ENCODE measurements at regions not wholly inside any gene's neighbourhood (a gene's known extent, or its start where the extent isn't known, plus 50 kb on each side); places are given as distances from the start of the nearest gene placed in this dataset.
"Not testable (repeated sequence)": the region's sequence is repeated elsewhere in the genome, so short reads cannot be mapped to it uniquely, and the experiment has no call there.

- Histone ChIP-seq H3K9ac (ENCODE audit: low read length) (no peak overlapping the region), H3K4me1 (ENCODE audit: control insufficient read depth, insufficient read depth, low read length) (no peaks in the 10 kb centered on the region), H3K4me3 (ENCODE audit: low read length) (no peak overlapping the region), H3K9me3 (ENCODE audit: control insufficient read depth, low read length) (no peaks in the 10 kb centered on the region), H3K27me3 (replicated peaks; ENCODE audit: control insufficient read depth, insufficient read depth, low read length) (no peaks in the 10 kb centered on the region), H3K36me3 (ENCODE audit: control insufficient read depth, insufficient read depth, low read length, severe bottlenecking) (no peaks in the 10 kb centered on the region)
- no peak for DNase-seq (ENCODE audit: low read depth)
Measured at GRCh38 chr6:67935976-67936477, 699.1 kb upstream of the ADGRB3 start.

GRCh38 chr6:67933278-67933677 lies 701.8 kb upstream of the ADGRB3 start:
- DNase-seq (ENCODE audit: low read depth) = no peak
- H3K9me3 ChIP-seq (ENCODE audit: control insufficient read depth, low read length) = no peaks in the 10 kb centered on the region
- H3K4me3 ChIP-seq (ENCODE audit: low read length) = no peak overlapping the region
- H3K9ac ChIP-seq (ENCODE audit: low read length) = no peak overlapping the region
- no peaks in the 10 kb centered on the region for H3K36me3 ChIP-seq (ENCODE audit: control insufficient read depth, insufficient read depth, low read length, severe bottlenecking)
- no peaks in the 10 kb centered on the region for H3K4me1 ChIP-seq (ENCODE audit: control insufficient read depth, insufficient read depth, low read length)
- no peaks in the 10 kb centered on the region for H3K27me3 ChIP-seq (replicated peaks; ENCODE audit: control insufficient read depth, insufficient read depth, low read length)

GRCh38 chr6:67922588-67922987 lies 712.5 kb upstream of the ADGRB3 start:
- H3K9ac ChIP-seq (ENCODE audit: low read length); H3K4me3 ChIP-seq (ENCODE audit: low read length); H3K36me3 ChIP-seq (ENCODE audit: control insufficient read depth, insufficient read depth, low read length, severe bottlenecking); H3K27me3 ChIP-seq (replicated peaks; ENCODE audit: control insufficient read depth, insufficient read depth, low read length); H3K9me3 ChIP-seq (ENCODE audit: control insufficient read depth, low read length); H3K4me1 ChIP-seq (ENCODE audit: control insufficient read depth, insufficient read depth, low read length); DNase-seq (ENCODE audit: low read depth): not testable (repeated sequence)

- not testable (repeated sequence) for H3K27me3 ChIP-seq (replicated peaks; ENCODE audit: control insufficient read depth, insufficient read depth, low read length); H3K4me3 ChIP-seq (ENCODE audit: low read length); DNase-seq (ENCODE audit: low read depth); H3K9me3 ChIP-seq (ENCODE audit: control insufficient read depth, low read length); H3K36me3 ChIP-seq (ENCODE audit: control insufficient read depth, insufficient read depth, low read length, severe bottlenecking); H3K9ac ChIP-seq (ENCODE audit: low read length); H3K4me1 ChIP-seq (ENCODE audit: control insufficient read depth, insufficient read depth, low read length)
Measured at GRCh38 chr6:67920040-67920439, 715.0 kb upstream of the ADGRB3 start.

GRCh38 chr6:67916399-67916798 lies 718.7 kb upstream of the ADGRB3 start:
- H3K27me3 ChIP-seq (replicated peaks; ENCODE audit: control insufficient read depth, insufficient read depth, low read length) = no peaks in the 10 kb centered on the region
- DNase-seq (ENCODE audit: low read depth) = peak; percentile 33
- H3K4me3 ChIP-seq (ENCODE audit: low read length) = no peak overlapping the region
- no peaks in the 10 kb centered on the region for H3K4me1 ChIP-seq (ENCODE audit: control insufficient read depth, insufficient read depth, low read length)
- H3K9ac ChIP-seq (ENCODE audit: low read length) = no peak overlapping the region
- H3K9me3 ChIP-seq (ENCODE audit: control insufficient read depth, low read length) = no peaks in the 10 kb centered on the region
- H3K36me3 ChIP-seq (ENCODE audit: control insufficient read depth, insufficient read depth, low read length, severe bottlenecking) = no peaks in the 10 kb centered on the region

GRCh38 chr6:67914419-67914818 lies 720.7 kb upstream of the ADGRB3 start:
- Histone ChIP-seq H3K9ac (ENCODE audit: low read length) (no peak overlapping the region), H3K27me3 (replicated peaks; ENCODE audit: control insufficient read depth, insufficient read depth, low read length) (no peaks in the 10 kb centered on the region)
- DNase-seq (ENCODE audit: low read depth) = no peak

GRCh38 chr6:67909354-67909753 lies 725.7 kb upstream of the ADGRB3 start:
- DNase-seq (ENCODE audit: low read depth) = no peak
- H3K4me3 ChIP-seq (ENCODE audit: low read length) = no peak overlapping the region
- H3K9ac ChIP-seq (ENCODE audit: low read length) = no peak overlapping the region
- H3K4me1 ChIP-seq (ENCODE audit: control insufficient read depth, insufficient read depth, low read length) = no peaks in the 10 kb centered on the region
- no peaks in the 10 kb centered on the region for H3K9me3 ChIP-seq (ENCODE audit: control insufficient read depth, low read length)
- H3K36me3 ChIP-seq (ENCODE audit: control insufficient read depth, insufficient read depth, low read length, severe bottlenecking) = no peaks in the 10 kb centered on the region
- H3K27me3 ChIP-seq (replicated peaks; ENCODE audit: control insufficient read depth, insufficient read depth, low read length) = no peaks in the 10 kb centered on the region

More at GRCh38 chr6:67914419-67914818, 720.7 kb upstream of the ADGRB3 start:
- Histone ChIP-seq H3K9me3 (ENCODE audit: control insufficient read depth, low read length) (no peaks in the 10 kb centered on the region), H3K4me3 (ENCODE audit: low read length) (no peak overlapping the region), H3K4me1 (ENCODE audit: control insufficient read depth, insufficient read depth, low read length) (no peaks in the 10 kb centered on the region), H3K36me3 (ENCODE audit: control insufficient read depth, insufficient read depth, low read length, severe bottlenecking) (no peaks in the 10 kb centered on the region)

- no peaks in the 10 kb centered on the region for H3K36me3 ChIP-seq (ENCODE audit: control insufficient read depth, insufficient read depth, low read length, severe bottlenecking)
- no peaks in the 10 kb centered on the region for H3K9me3 ChIP-seq (ENCODE audit: control insufficient read depth, low read length)
- no peaks in the 10 kb centered on the region for H3K27me3 ChIP-seq (replicated peaks; ENCODE audit: control insufficient read depth, insufficient read depth, low read length)
- H3K4me1 ChIP-seq (ENCODE audit: control insufficient read depth, insufficient read depth, low read length) = no peaks in the 10 kb centered on the region
- DNase-seq (ENCODE audit: low read depth) = no peak
- H3K9ac ChIP-seq (ENCODE audit: low read length) = no peak overlapping the region
- H3K4me3 ChIP-seq (ENCODE audit: low read length) = no peak overlapping the region
Measured at GRCh38 chr6:67908379-67908778, 726.7 kb upstream of the ADGRB3 start.

GRCh38 chr6:67904735-67905134 lies 730.3 kb upstream of the ADGRB3 start:
- H3K4me3 ChIP-seq (ENCODE audit: low read length); DNase-seq (ENCODE audit: low read depth); H3K27me3 ChIP-seq (replicated peaks; ENCODE audit: control insufficient read depth, insufficient read depth, low read length); H3K9me3 ChIP-seq (ENCODE audit: control insufficient read depth, low read length); H3K4me1 ChIP-seq (ENCODE audit: control insufficient read depth, insufficient read depth, low read length); H3K9ac ChIP-seq (ENCODE audit: low read length); H3K36me3 ChIP-seq (ENCODE audit: control insufficient read depth, insufficient read depth, low read length, severe bottlenecking): not testable (repeated sequence)

GRCh38 chr6:67898875-67899274 lies 736.2 kb upstream of the ADGRB3 start:
- H3K9ac ChIP-seq (ENCODE audit: low read length) = no peak overlapping the region
- H3K4me1 ChIP-seq (ENCODE audit: control insufficient read depth, insufficient read depth, low read length) = no peaks in the 10 kb centered on the region
- H3K36me3 ChIP-seq (ENCODE audit: control insufficient read depth, insufficient read depth, low read length, severe bottlenecking) = no peaks in the 10 kb centered on the region
- H3K4me3 ChIP-seq (ENCODE audit: low read length) = no peak overlapping the region
- H3K27me3 ChIP-seq (replicated peaks; ENCODE audit: control insufficient read depth, insufficient read depth, low read length) = no peaks in the 10 kb centered on the region
- no peak for DNase-seq (ENCODE audit: low read depth)
- no peaks in the 10 kb centered on the region for H3K9me3 ChIP-seq (ENCODE audit: control insufficient read depth, low read length)

- no peaks in the 10 kb centered on the region for H3K4me1 ChIP-seq (ENCODE audit: control insufficient read depth, insufficient read depth, low read length)
- H3K36me3 ChIP-seq (ENCODE audit: control insufficient read depth, insufficient read depth, low read length, severe bottlenecking) = no peaks in the 10 kb centered on the region
- no peaks in the 10 kb centered on the region for H3K27me3 ChIP-seq (replicated peaks; ENCODE audit: control insufficient read depth, insufficient read depth, low read length)
- no peaks in the 10 kb centered on the region for H3K9me3 ChIP-seq (ENCODE audit: control insufficient read depth, low read length)
- no peak for DNase-seq (ENCODE audit: low read depth)
- H3K9ac ChIP-seq (ENCODE audit: low read length) = no peak overlapping the region
- H3K4me3 ChIP-seq (ENCODE audit: low read length) = no peak overlapping the region
Measured at GRCh38 chr6:67897998-67898607, 737.0 kb upstream of the ADGRB3 start.

- peak; percentile 18 for DNase-seq (ENCODE audit: low read depth)
Measured at GRCh38 chr6:67896476-67896875, 738.6 kb upstream of the ADGRB3 start.

More at GRCh38 chr6:67896476-67896875, 738.6 kb upstream of the ADGRB3 start:
- no peaks in the 10 kb centered on the region for H3K27me3 ChIP-seq (replicated peaks; ENCODE audit: control insufficient read depth, insufficient read depth, low read length)
- no peaks in the 10 kb centered on the region for H3K4me1 ChIP-seq (ENCODE audit: control insufficient read depth, insufficient read depth, low read length)
- H3K9me3 ChIP-seq (ENCODE audit: control insufficient read depth, low read length) = no peaks in the 10 kb centered on the region
- H3K4me3 ChIP-seq (ENCODE audit: low read length) = no peak overlapping the region
- H3K36me3 ChIP-seq (ENCODE audit: control insufficient read depth, insufficient read depth, low read length, severe bottlenecking) = no peaks in the 10 kb centered on the region
- no peak overlapping the region for H3K9ac ChIP-seq (ENCODE audit: low read length)
